CD4-positive, CD25-positive, alpha-beta regulatory T cell (primary cell): ENCODE measurements at regions not wholly inside any gene's neighbourhood (a gene's known extent, or its start where the extent isn't known, plus 50 kb on each side); places are given as distances from the start of the nearest gene placed in this dataset.

Source experiments
- ATAC-seq, 2 donors: fragments of 150-1000 bp; cut with Tn5 transposase; one replicate each; pipeline ENCODE4 v1.10.0; 2021; ENCODE audit warnings: low read depth in 2 of 2, moderate number of reproducible peaks in 2 of 2, moderate library complexity in 1 of 2
- DNase-seq, 3 donors: peaks; one replicate each; pipeline versions ENCODE4 v3.0.0 to v3.0.0-alpha.2; 2012 to 2022; ENCODE audit warnings: mixed read lengths in 1 of 3
- H3K27ac ChIP-seq: one replicate; pipeline ENCODE4 v1.7.0; 2013; ENCODE audit warnings: mild to moderate bottlenecking, low read length; ENCODE audit not compliant: insufficient read depth, poor library complexity, severe bottlenecking
- H3K27me3 ChIP-seq: one replicate; pipeline ENCODE4 v1.7.0; 2013; ENCODE audit warnings: low read length; ENCODE audit not compliant: control insufficient read depth, insufficient read depth
- H3K36me3 ChIP-seq: one replicate; pipeline ENCODE4 v1.7.0; 2013; ENCODE audit warnings: mild to moderate bottlenecking, low read length, moderate library complexity; ENCODE audit not compliant: control insufficient read depth, insufficient read depth
- H3K4me1 ChIP-seq: 2 replicates; pipeline ENCODE4 v1.7.0; 2013; ENCODE audit warnings: mild to moderate bottlenecking, low read length; ENCODE audit not compliant: insufficient read depth, control insufficient read depth, poor library complexity, severe bottlenecking
- H3K4me3 ChIP-seq: one replicate; pipeline ENCODE4 v1.7.0; 2013; ENCODE audit warnings: low read depth, mild to moderate bottlenecking, low read length, moderate library complexity
- H3K9me3 ChIP-seq, 2 experiments: 1 replicate in 1 of 2; 2 replicates in 1 of 2; pipeline ENCODE4 v1.7.0; 2013; ENCODE audit warnings: low read length in 2 of 2, mild to moderate bottlenecking in 1 of 2, moderate library complexity in 1 of 2; ENCODE audit not compliant: control insufficient read depth in 2 of 2
- H3K27ac Mint-ChIP-seq, 3 donors: one replicate each; pipeline ENCODE4 v1.8.0; 2020 to 2022; ENCODE audit warnings: mild to moderate bottlenecking in 3 of 3, mixed read lengths in 3 of 3, moderate library complexity in 2 of 3
- H3K27me3 Mint-ChIP-seq: one replicate; pipeline ENCODE4 v1.8.0; 2022; ENCODE audit warnings: mild to moderate bottlenecking, mixed read lengths
- H3K36me3 Mint-ChIP-seq: one replicate; pipeline ENCODE4 v1.8.0; 2020; ENCODE audit warnings: mixed read lengths
- H3K4me1 Mint-ChIP-seq, 4 donors: one replicate each; pipeline ENCODE4 v1.8.0; 2020 to 2022; ENCODE audit warnings: mixed read lengths in 4 of 4, mild to moderate bottlenecking in 1 of 4
- H3K4me3 Mint-ChIP-seq, 4 donors: one replicate each; pipeline ENCODE4 v1.8.0; 2020 to 2022; ENCODE audit warnings: mild to moderate bottlenecking in 4 of 4, mixed read lengths in 4 of 4, moderate library complexity in 3 of 4
- H3K9me3 Mint-ChIP-seq, 7 donors: one replicate each; pipeline ENCODE4 v1.8.0; 2020 to 2022; ENCODE audit warnings: mixed read lengths in 7 of 7, mild to moderate bottlenecking in 3 of 7, moderate library complexity in 2 of 7

DNA sequence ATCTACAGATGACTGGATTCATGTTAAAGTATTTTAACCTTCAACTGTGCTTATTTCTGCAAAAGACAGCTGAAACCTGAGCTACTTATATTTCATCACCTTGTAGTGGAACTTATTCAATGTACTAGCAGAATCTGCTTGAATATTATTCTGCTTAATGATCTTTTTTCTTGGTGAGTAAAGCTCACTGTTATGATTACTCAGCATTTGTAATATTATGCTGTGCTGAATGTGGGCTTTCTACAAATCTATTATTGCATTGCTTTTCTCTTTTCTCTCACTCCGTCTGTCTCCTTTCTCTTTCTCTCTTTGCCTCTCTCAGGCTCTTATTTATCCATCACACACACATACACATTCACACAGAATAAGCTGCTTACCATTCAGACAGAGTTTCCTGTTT lies 98.7 kb upstream of the TMEM196 start:
- no peak for ATAC-seq
- H3K4me1 Mint-ChIP-seq, result no peaks in the 10 kb centered on the region

DNA sequence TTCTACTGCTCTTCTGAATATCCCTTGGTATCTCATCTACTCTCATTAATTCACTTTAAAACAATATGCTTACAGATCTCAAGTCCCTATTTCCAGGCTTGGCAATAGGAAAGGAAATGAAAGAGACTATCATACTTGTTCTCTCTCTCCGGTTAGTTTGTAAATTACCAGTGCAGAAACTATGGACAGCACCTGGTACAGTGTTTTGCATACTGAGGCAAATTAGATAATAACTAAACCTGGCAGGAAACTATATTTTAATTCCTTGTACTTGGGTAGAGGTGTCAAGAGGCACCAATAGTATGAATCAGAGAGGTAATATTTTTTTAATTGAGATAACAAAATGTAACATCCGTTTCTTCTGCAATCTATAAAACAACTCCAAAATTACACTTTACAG lies 97.7 kb upstream of the TMEM196 start:
- Mint-ChIP-seq H3K27me3 (no peaks in the 10 kb centered on the region), H3K27ac (no peak overlapping the region), H3K4me1 (no peaks in the 10 kb centered on the region), H3K4me3 (no peak overlapping the region), H3K36me3 (no peaks in the 10 kb centered on the region), H3K9me3 (peaks cover 0 to 14% (median 1%) of the 10 kb centered on the region in 7 donors)
- Histone ChIP-seq H3K9me3 (no peaks in the 10 kb centered on the region), H3K4me1 (no peaks in the 10 kb centered on the region), H3K27ac (no peak overlapping the region), H3K27me3 (no peaks in the 10 kb centered on the region), H3K4me3 (no peak overlapping the region), H3K36me3 (no peaks in the 10 kb centered on the region)
- no peak for DNase-seq
- no peak for ATAC-seq

More for the DNA sequence above, 98.7 kb upstream of the TMEM196 start:
- no peaks in the 10 kb centered on the region for H3K36me3 ChIP-seq
- no peaks in the 10 kb centered on the region for H3K4me1 ChIP-seq
- no peak overlapping the region for H3K27ac ChIP-seq
- H3K9me3 Mint-ChIP-seq, result peaks cover 0 to 14% (median 1%) of the 10 kb centered on the region in 7 donors
- H3K36me3 Mint-ChIP-seq, result no peaks in the 10 kb centered on the region
- H3K27me3 Mint-ChIP-seq, result no peaks in the 10 kb centered on the region
- H3K4me3 ChIP-seq, result no peak overlapping the region
- H3K27ac Mint-ChIP-seq, result no peak overlapping the region
- H3K9me3 ChIP-seq, result no peaks in the 10 kb centered on the region
- no peaks in the 10 kb centered on the region for H3K27me3 ChIP-seq
- no peak for DNase-seq
- no peak overlapping the region for H3K4me3 Mint-ChIP-seq

DNA sequence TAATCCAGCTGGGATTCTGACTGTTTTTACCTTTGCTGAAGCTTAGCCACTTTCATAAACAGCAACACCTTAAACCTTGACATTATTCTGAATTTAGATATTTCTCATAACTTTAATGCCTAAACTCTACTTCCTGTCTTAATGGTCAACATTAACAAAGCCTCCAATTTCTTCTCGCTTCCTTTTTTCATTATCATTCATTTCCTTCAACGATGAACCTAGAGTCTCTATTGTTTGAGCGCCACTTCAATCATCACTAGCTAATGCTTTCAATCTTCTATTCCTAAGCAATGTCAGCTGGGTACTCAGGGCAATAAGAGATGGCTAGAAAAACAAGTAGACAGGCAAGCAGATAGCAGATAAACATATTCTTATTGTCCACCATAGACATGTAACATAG lies 96.6 kb upstream of the TMEM196 start:
- Mint-ChIP-seq H3K27me3 (no peaks in the 10 kb centered on the region), H3K9me3 (peaks cover 0 to 14% (median 1%) of the 10 kb centered on the region in 7 donors), H3K4me3 (no peak overlapping the region), H3K36me3 (no peaks in the 10 kb centered on the region), H3K27ac (no peak overlapping the region), H3K4me1 (no peaks in the 10 kb centered on the region)
- H3K4me3 ChIP-seq, result no peak overlapping the region
- H3K36me3 ChIP-seq, result no peaks in the 10 kb centered on the region
- no peak for ATAC-seq
- no peaks in the 10 kb centered on the region for H3K9me3 ChIP-seq
- no peaks in the 10 kb centered on the region for H3K27me3 ChIP-seq
- no peak overlapping the region for H3K27ac ChIP-seq
- H3K4me1 ChIP-seq, result no peaks in the 10 kb centered on the region
- DNase-seq, result no peak

DNA sequence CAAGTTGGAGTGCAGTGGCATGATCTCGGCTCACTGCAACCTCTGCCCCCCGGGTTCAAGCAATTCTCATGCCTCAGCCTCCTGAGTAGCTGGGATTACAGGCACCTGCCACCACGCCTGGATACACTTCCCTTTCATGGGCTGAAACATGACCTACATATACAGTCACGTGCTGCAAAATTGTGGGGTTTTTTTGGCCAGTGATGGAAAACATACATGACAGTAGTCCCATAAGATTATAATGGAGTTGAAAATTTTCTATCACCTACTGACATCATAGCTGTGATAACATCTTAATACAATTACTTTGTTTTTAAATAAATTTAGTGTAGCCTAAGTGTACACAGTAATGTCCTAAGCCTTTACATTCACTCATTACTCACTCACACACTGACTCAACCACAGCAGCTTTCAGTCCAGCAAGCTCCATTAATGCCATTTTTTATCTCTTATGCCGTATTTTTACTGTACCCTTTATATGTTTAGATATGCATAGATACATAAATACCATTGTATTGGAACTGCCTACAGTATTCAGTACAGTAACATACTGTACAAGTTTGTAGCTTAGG lies 79.9 kb upstream of the TMEM196 start:
- H3K4me3 ChIP-seq, result no peak overlapping the region
- no peaks in the 10 kb centered on the region for H3K36me3 ChIP-seq
- H3K9me3 Mint-ChIP-seq, result peaks cover 0 to 5% (median 0%) of the 10 kb centered on the region in 7 donors
- no peaks in the 10 kb centered on the region for H3K4me1 Mint-ChIP-seq
- no peaks in the 10 kb centered on the region for H3K27me3 ChIP-seq
- H3K9me3 ChIP-seq, result no peaks in the 10 kb centered on the region
- H3K27ac Mint-ChIP-seq, result no peak overlapping the region
- no peaks in the 10 kb centered on the region for H3K36me3 Mint-ChIP-seq
- H3K27ac ChIP-seq, result no peak overlapping the region
- no peak overlapping the region for H3K4me3 Mint-ChIP-seq
- DNase-seq, result no peak
- H3K27me3 Mint-ChIP-seq, result no peaks in the 10 kb centered on the region
- H3K4me1 ChIP-seq, result no peaks in the 10 kb centered on the region
- ATAC-seq, result no peak

DNA sequence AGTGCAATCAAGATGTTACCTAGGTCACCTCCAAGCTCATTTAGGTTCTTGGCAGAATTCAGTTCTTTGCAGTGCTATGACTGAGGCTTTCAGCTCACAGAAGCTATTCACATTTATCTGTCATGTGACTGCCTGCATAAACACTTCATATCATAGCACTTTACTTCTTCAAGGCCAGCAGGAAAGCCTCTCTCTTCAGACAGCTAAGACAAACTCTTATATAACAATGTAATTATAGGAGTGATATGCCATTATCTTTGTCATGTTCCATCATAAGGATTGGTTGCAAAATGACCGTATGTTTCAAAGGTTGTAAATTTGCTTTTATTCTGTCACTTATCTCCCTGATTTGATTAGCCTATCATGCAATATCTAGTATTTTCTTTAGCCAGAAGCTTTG lies 78.8 kb upstream of the TMEM196 start:
- Mint-ChIP-seq H3K27me3 (no peaks in the 10 kb centered on the region), H3K4me3 (no peak overlapping the region), H3K9me3 (peaks cover 0 to 5% (median 0%) of the 10 kb centered on the region in 7 donors), H3K4me1 (no peaks in the 10 kb centered on the region), H3K36me3 (no peaks in the 10 kb centered on the region), H3K27ac (no peak overlapping the region)
- ATAC-seq (no peak), DNase-seq (no peak)
- H3K36me3 ChIP-seq, result no peaks in the 10 kb centered on the region
- H3K27ac ChIP-seq, result no peak overlapping the region
- H3K4me3 ChIP-seq, result no peak overlapping the region
- H3K27me3 ChIP-seq, result no peaks in the 10 kb centered on the region
- no peaks in the 10 kb centered on the region for H3K4me1 ChIP-seq
- no peaks in the 10 kb centered on the region for H3K9me3 ChIP-seq

DNA sequence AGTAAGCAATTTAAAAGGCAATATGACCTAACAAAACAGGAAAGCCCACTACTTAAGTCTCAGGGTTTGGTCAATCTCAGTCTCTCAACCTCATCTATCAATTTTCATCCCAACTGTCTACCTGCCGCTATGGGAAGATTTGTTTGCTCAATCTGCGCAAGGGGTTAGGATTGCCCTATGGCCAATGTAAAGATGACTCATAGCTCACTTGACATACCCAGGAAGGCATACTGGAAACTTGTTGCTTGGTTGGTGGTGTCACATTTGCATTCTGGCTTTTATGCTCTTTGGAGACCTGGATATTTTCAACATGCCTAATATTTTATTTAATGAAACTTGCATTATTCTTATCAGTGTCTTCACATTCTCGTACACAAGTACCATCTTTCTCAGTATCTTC lies 78.1 kb upstream of the TMEM196 start:
- no peaks in the 10 kb centered on the region for H3K4me1 Mint-ChIP-seq
- Histone ChIP-seq H3K4me3 (no peak overlapping the region), H3K27ac (no peak overlapping the region), H3K9me3 (no peaks in the 10 kb centered on the region), H3K4me1 (no peaks in the 10 kb centered on the region), H3K27me3 (no peaks in the 10 kb centered on the region), H3K36me3 (no peaks in the 10 kb centered on the region)
- H3K27me3 Mint-ChIP-seq, result no peaks in the 10 kb centered on the region
- H3K4me3 Mint-ChIP-seq, result no peak overlapping the region
- no peak for ATAC-seq
- H3K9me3 Mint-ChIP-seq, result peaks cover 0 to 4% (median 0%) of the 10 kb centered on the region in 7 donors
- no peaks in the 10 kb centered on the region for H3K36me3 Mint-ChIP-seq
- no peak for DNase-seq
- H3K27ac Mint-ChIP-seq, result no peak overlapping the region

DNA sequence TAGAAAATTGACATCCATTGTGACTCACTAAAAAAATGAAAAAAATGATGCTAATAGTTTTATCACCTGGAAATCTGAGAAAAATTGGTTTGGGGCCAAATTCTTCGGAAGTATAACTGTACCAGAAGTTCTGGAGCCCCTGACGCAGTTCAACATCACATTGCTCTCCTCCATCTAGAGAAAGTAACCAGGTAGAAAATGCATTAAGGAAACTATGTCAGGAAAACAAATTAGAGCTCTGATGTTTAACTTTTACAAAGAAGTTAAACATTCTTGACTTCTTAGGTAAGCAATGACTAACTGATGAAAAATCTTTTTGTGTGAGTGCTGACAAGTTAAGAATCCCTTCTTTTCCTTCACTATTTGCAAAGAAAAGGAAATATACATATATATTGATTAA lies 61.1 kb upstream of the TMEM196 start:
- Mint-ChIP-seq H3K27me3 (no peaks in the 10 kb centered on the region), H3K4me3 (no peak overlapping the region), H3K36me3 (no peaks in the 10 kb centered on the region), H3K4me1 (no peaks in the 10 kb centered on the region), H3K27ac (no peak overlapping the region), H3K9me3 (peaks cover 0 to 4% (median 1%) of the 10 kb centered on the region in 7 donors)
- Histone ChIP-seq H3K4me1 (no peaks in the 10 kb centered on the region), H3K27me3 (no peaks in the 10 kb centered on the region), H3K27ac (no peak overlapping the region), H3K9me3 (no peaks in the 10 kb centered on the region), H3K36me3 (no peaks in the 10 kb centered on the region), H3K4me3 (no peak overlapping the region)
- DNase-seq, result no peak
- ATAC-seq, result no peak

DNA sequence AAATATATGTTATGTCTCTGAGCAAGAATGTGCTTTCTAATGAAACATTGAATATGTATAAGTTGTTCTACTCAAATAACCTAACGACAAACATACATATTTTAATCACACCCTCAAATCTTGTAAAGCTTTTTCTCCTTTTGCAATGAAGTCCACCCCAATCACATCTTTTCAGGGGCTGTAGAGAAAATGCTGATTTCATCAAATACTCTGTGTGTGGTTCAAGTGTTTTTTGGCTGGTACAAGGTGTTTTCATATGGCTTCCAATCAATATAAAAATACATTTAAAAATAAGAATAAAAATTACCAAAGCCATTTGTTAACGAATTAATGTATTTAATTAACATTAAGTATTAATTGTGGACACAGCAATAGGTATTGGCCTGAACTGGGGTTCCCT lies 57.2 kb upstream of the TMEM196 start:
- Mint-ChIP-seq H3K4me3 (no peak overlapping the region), H3K36me3 (no peaks in the 10 kb centered on the region), H3K9me3 (peaks cover 0 to 1% (median 0%) of the 10 kb centered on the region in 7 donors)

More for the DNA sequence above, 57.2 kb upstream of the TMEM196 start:
- DNase-seq (no peak), ATAC-seq (no peak)
- no peaks in the 10 kb centered on the region for H3K36me3 ChIP-seq
- H3K4me1 ChIP-seq, result no peaks in the 10 kb centered on the region
- Mint-ChIP-seq H3K27me3 (no peaks in the 10 kb centered on the region), H3K4me1 (no peaks in the 10 kb centered on the region), H3K27ac (no peak overlapping the region)
- H3K4me3 ChIP-seq, result no peak overlapping the region
- H3K27me3 ChIP-seq, result no peaks in the 10 kb centered on the region
- no peak overlapping the region for H3K27ac ChIP-seq
- H3K9me3 ChIP-seq, result no peaks in the 10 kb centered on the region
